Astrocyte (in vitro differentiated cells and primary cell): ENCODE measurements at regions not wholly inside any gene's neighbourhood (a gene's known extent, or its start where the extent isn't known, plus 50 kb on each side); places are given as distances from the start of the nearest gene placed in this dataset.

ENCODE experiments used
- CTCF ChIP-seq: IDR thresholded peaks from 2 replicates; pipeline ENCODE4 v1.5.1; 2011; ENCODE audit warnings: low read depth, mild to moderate bottlenecking, inconsistent platforms, low read length, moderate library complexity; ENCODE audit not compliant: insufficient read depth
- EZH2 ChIP-seq: IDR thresholded peaks from 2 replicates; pipeline ENCODE4 v1.6.1; 2012; ENCODE audit warnings: mild to moderate bottlenecking, low read length, inconsistent platforms; ENCODE audit not compliant: insufficient read depth

DNA sequence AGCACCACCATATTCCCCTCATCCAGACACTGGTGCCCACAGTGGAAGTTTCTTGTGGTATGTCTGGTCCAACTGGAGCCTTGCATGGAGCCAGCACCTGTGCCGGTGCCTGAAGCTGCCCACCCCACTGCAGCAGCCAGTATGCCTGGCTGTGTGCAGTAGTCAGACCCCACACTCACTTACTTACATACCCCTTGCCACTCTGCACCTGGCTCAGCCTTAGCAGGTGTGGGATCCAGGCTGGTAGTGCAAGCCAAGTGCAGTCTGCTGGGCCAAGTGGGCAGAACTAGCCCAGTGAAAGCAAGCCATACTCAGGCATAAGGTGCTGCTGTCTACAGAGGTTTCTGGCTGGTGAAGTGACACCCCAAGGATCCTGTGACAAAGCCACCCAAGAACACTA, 871.4 kb upstream of the C9orf72 start:
- TF ChIP-seq EZH2 (no peak), CTCF (no peak)
